ENCODE measurements at regions not wholly inside any gene's neighbourhood (a gene's known extent, or its start where the extent isn't known, plus 50 kb on each side); places are given as distances from the start of the nearest gene placed in this dataset.

DNA sequence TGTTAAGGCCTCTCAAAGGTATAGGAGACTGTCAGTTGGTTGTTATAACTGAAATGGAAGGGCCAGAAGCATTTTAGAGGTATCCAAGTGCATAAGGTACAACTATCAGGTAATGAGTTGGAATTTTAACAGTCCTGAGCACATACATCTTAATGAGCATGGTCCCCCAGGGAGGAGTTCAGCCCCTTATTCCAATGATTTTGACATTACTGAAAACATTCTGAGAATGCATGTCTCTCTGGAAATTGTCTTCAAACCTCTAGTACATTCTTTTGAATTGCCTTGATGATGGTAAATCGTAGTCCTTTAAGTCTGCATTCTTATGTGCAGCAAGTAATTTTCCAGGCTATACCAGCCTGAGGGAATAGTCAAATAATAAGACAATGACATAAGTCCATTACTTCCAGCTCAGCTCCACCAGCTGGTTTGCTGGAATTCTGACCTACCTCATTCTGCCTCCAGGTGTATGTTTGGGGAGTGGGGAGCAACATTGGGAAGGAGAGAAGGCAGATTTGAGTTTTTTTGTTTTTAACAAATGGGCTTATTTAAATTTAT, 239.2 kb downstream of the MSRB3 start:
- DNase-seq, result no peak
- no peak for TF ChIP-seq POLR2A (IDR thresholded peaks at IDR 0.05)
- TF ChIP-seq, protein P1, sequence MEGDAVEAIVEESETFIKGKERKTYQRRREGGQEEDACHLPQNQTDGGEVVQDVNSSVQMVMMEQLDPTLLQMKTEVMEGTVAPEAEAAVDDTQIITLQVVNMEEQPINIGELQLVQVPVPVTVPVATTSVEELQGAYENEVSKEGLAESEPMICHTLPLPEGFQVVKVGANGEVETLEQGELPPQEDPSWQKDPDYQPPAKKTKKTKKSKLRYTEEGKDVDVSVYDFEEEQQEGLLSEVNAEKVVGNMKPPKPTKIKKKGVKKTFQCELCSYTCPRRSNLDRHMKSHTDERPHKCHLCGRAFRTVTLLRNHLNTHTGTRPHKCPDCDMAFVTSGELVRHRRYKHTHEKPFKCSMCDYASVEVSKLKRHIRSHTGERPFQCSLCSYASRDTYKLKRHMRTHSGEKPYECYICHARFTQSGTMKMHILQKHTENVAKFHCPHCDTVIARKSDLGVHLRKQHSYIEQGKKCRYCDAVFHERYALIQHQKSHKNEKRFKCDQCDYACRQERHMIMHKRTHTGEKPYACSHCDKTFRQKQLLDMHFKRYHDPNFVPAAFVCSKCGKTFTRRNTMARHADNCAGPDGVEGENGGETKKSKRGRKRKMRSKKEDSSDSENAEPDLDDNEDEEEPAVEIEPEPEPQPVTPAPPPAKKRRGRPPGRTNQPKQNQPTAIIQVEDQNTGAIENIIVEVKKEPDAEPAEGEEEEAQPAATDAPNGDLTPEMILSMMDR (IDR thresholded peaks at IDR 0.05), result no peak
- H3K4me1 ChIP-seq, result no peaks in the 10 kb centered on the region
- H3K9me3 ChIP-seq, result no peaks in the 10 kb centered on the region
- H3K27me3 ChIP-seq, result no peaks in the 10 kb centered on the region
- H3K4me3 ChIP-seq, result no peak overlapping the region
- H3K36me3 ChIP-seq, result no peaks in the 10 kb centered on the region
- intact Hi-C loops (cut with DNase I), result no loop called here
- no peak overlapping the region for H3K27ac ChIP-seq
- 70 to 75% methylated on average over 1 of the region's 1 CpG for WGBS, 2 donors

DNA sequence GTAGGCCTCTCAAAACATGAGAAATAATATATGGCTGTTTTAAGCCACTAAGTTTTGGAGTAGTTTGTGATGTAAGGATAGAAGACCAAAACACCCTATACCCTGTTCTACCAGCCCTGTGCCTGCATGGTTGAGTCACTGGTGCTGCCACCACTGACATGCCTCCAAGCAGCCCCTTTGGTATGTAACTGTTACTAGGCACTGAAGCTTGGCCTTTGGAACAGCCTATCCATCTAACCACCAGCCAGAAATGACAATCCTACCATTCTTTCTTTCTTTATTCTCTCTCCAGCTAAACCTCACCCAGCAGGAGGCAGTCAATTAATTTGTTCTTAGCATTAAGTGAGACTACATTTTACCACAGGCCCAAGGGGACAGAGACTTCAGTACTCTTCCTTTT, 240.3 kb downstream of the MSRB3 start:
- intact Hi-C loops (cut with DNase I), result no loop called here
- Histone ChIP-seq H3K27ac (no peak overlapping the region), H3K27me3 (no peaks in the 10 kb centered on the region), H3K9me3 (no peaks in the 10 kb centered on the region), H3K36me3 (no peaks in the 10 kb centered on the region), H3K4me1 (no peaks in the 10 kb centered on the region), H3K4me3 (no peak overlapping the region)
- no peak for DNase-seq
- TF ChIP-seq, protein P1 (IDR thresholded peaks at IDR 0.05), result no peak
- TF ChIP-seq POLR2A (IDR thresholded peaks at IDR 0.05), result no peak

DNA sequence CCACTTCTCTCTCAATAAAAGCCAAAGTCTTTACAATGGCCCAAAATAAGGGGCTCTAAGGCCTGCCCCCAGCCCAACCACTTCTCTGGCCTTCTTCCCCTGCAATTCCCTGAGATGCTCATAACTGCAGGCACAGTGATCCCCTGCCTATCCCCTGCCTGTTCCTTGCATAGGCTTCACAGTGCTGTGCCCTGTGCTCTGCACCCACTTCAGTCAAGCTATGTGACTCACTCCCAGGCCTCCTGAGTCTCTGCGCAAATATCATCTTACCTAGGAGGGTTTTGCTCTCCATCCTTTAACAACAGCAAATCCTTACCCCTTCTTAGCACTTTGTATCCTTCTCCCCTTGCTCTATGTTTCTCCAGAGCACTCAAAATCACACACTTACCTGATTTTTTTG, 242.2 kb downstream of the MSRB3 start:
- DNase-seq, result no peak
- Histone ChIP-seq H3K4me1 (no peaks in the 10 kb centered on the region), H3K9me3 (no peaks in the 10 kb centered on the region), H3K27me3 (no peaks in the 10 kb centered on the region), H3K4me3 (no peak overlapping the region), H3K36me3 (no peaks in the 10 kb centered on the region), H3K27ac (no peak overlapping the region)
- 83 to 91% methylated on average over 1 of the region's 1 CpG for WGBS, 2 donors
- intact Hi-C loops (cut with DNase I), result no loop called here
- no peak for TF ChIP-seq POLR2A (IDR thresholded peaks at IDR 0.05)
- TF ChIP-seq, protein P1 (IDR thresholded peaks at IDR 0.05), result no peak

DNA sequence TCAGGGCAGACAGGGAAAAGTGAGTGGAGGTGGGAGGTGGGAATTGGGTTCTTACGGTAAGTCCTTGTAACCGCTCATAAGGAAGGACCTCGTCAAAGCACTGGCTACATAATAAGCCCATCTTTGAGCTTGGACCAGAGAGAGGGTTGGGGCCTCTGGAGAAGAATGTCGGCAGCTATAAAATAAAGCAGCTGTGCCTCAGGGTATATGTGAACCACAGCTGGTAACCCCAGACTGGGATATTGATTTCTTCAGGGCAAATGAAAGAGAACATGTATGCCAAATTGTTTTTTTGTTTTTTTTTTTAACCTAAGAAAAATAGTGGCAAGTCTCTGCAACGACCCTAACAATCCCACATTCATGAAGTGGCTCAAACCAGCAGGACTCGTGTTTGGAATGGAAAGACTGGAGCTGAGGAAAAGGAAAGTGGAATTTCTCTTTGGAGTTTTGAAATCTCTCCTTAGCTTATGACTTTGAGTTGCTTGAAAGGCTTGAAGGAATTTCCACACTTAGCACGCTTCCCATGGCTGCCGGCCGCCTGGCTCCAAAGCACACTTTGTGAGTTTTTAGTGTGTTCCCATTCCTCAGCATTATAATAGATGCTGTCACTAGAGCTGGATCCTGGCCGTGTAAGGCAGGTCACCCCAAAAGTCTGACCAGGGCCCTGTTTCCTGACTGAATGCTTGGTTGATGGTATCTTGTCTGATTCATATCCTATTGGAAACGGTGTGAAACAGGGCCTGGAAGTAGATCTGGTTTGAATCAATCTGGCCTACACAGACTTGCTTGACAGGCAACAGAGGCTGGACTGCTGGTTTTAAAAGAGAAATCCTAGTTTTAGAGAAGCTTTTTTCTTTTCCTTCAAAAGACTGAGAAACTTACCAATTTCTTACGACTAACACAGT, 244.7 kb downstream of the MSRB3 start:
- TF ChIP-seq, protein P1 (IDR thresholded peaks at IDR 0.05), result no peak
- TF ChIP-seq POLR2A (IDR thresholded peaks at IDR 0.05), result no peak
- Histone ChIP-seq H3K4me1 (no peaks in the 10 kb centered on the region), H3K27me3 (no peaks in the 10 kb centered on the region), H3K9me3 (no peaks in the 10 kb centered on the region), H3K36me3 (no peaks in the 10 kb centered on the region), H3K27ac (no peak overlapping the region), H3K4me3 (no peak overlapping the region)
- 68 to 74% methylated on average over 10 to 12 of the region's 12 CpGs for WGBS, 2 donors
- no peak for DNase-seq
- intact Hi-C loops (cut with DNase I), result no loop called here

DNA sequence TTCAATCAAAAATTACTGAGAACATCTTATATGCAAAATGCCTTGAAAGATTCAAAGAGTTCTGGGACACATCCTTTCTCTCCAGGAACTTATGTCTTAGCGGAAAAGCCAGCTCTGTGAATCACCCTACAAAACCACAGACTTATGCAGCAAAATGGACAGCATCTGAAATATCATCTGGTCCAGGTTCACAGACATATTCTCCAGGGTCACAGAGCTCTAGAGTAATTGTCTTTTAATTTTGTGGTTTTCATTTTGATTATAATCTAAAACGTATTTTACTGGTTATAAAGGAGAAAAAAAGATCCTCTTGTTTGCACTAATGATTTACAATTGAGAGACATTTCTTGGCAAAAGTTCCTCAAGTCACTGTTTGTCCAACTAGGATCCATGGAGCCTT, 246.2 kb downstream of the MSRB3 start:
- intact Hi-C loops (cut with DNase I), result no loop called here
- Histone ChIP-seq H3K4me3 (no peak overlapping the region), H3K4me1 (no peaks in the 10 kb centered on the region), H3K27ac (no peak overlapping the region), H3K27me3 (no peaks in the 10 kb centered on the region), H3K36me3 (no peaks in the 10 kb centered on the region), H3K9me3 (no peaks in the 10 kb centered on the region)
- no peak for DNase-seq
- no peak for TF ChIP-seq POLR2A (IDR thresholded peaks at IDR 0.05)
- TF ChIP-seq, protein P1 (IDR thresholded peaks at IDR 0.05), result no peak
- 49 to 60% methylated on average over 2 of the region's 2 CpGs for WGBS, 2 donors
